Activated T-cell treated with anti-CD3 and anti-CD28 coated beads, Interleukin-2, amount 50 U/mL, for 4 hours (primary cell): ENCODE measurements at regions not wholly inside any gene's neighbourhood (a gene's known extent, or its start where the extent isn't known, plus 50 kb on each side); places are given as distances from the start of the nearest gene placed in this dataset.
"Not testable (repeated sequence)": the region's sequence is repeated elsewhere in the genome, so short reads cannot be mapped to it uniquely, and the experiment has no call there.

Experiments used
- ATAC-seq, 2 donors: fragments of 200-7000 bp; cut with Tn5 transposase; one replicate each; pipeline ENCODE4 v1.10.0; 2021
- DNase-seq: peaks from one replicate; pipeline ENCODE4 v3.0.0-alpha.2; 2020
- H3K27me3 Mint-ChIP-seq: one replicate; pipeline ENCODE4 v1.8.0; 2021; ENCODE audit warnings: low read depth, mixed read lengths
- H3K36me3 Mint-ChIP-seq: one replicate; pipeline ENCODE4 v1.8.0; 2022; ENCODE audit warnings: mixed read lengths; ENCODE audit not compliant: insufficient read depth
- H3K4me1 Mint-ChIP-seq: one replicate; pipeline ENCODE4 v1.8.0; 2021; ENCODE audit warnings: low read depth, mixed read lengths
- H3K4me3 Mint-ChIP-seq: one replicate; pipeline ENCODE4 v1.8.0; 2021; ENCODE audit warnings: mild to moderate bottlenecking, moderate library complexity, mixed read lengths
- H3K9me3 Mint-ChIP-seq: one replicate; pipeline ENCODE4 v1.8.0; 2021; ENCODE audit warnings: mixed read lengths

DNA sequence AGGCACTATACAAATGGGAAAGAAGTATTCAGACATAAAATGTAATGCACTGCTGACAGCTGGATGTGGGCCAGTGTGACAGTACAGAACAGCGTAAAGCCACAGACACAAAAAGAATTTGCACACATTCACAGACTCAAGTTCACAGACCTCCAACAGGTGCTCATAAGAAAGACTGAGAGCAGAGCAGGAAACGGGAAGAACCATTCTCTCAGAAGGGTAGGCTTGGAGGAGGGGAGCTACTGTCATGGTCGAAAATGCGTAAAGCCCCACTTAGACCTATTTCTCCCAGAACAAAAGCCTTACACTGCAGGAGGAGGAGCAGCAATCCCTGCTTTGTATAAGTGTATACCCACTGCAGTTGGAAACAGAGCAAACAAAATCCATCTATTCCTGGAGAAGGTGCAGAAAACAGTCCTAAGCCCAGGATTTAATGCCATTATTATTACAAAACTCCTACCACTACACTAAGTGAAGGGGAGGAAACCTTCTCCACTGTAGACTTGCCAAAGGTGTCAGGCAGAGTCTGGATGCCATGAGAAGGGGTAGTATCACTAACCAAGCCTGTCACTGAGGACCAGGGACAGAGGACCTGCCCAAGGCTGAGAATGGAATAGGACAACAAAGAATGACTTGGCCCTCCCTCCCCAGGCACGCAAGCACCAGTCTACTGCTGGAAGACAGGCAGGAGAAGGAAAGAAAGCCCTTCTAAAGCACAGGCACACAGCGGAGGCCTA is 103.0 kb upstream of the FAM25C start:
- H3K36me3 Mint-ChIP-seq, H3K27me3 Mint-ChIP-seq, H3K9me3 Mint-ChIP-seq, H3K4me3 Mint-ChIP-seq, DNase-seq, ATAC-seq, H3K4me1 Mint-ChIP-seq: not testable (repeated sequence)

DNA sequence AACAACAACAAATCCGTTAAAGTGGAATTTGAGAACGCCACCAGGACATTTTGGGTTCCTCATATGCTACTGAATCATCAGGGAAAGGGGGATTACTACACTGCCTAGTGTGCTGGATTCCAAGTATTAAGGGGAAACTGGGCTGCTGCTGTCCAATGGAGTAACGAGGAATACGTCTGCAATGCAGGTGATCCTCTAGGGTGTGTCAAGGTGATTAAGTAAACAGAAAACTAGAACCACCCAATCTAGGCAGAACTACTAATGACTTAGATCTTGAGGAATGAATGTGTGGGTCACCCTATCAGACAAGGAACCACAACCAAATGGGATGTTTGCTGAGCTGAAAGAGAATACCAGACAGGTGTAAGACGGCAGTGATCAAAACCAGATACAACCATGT is 99.3 kb upstream of the FAM25C start:
- H3K4me1 Mint-ChIP-seq, H3K36me3 Mint-ChIP-seq, H3K4me3 Mint-ChIP-seq, ATAC-seq, H3K27me3 Mint-ChIP-seq, H3K9me3 Mint-ChIP-seq, DNase-seq: not testable (repeated sequence)

DNA sequence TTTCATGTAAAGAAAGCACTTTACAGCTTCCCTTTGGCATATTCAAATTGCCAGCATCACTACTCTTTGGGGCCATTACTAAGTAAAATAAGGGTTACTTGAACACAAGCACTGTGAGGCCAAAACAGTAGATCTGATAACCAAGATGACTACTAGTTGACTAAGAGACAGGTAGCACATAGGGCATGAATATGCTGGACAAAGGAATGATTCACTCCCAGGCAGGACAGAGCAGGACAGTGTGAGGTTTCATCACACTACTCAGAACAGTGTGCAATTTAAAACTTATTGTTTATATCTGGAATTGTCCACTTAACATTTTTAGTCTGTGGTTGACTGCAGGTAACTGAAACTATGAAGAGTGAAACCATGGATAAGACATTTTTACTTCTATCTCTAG is 91.1 kb upstream of the FAM25C start:
- not testable (repeated sequence) for H3K36me3 Mint-ChIP-seq, H3K4me3 Mint-ChIP-seq, ATAC-seq, H3K27me3 Mint-ChIP-seq, H3K9me3 Mint-ChIP-seq, H3K4me1 Mint-ChIP-seq, DNase-seq

DNA sequence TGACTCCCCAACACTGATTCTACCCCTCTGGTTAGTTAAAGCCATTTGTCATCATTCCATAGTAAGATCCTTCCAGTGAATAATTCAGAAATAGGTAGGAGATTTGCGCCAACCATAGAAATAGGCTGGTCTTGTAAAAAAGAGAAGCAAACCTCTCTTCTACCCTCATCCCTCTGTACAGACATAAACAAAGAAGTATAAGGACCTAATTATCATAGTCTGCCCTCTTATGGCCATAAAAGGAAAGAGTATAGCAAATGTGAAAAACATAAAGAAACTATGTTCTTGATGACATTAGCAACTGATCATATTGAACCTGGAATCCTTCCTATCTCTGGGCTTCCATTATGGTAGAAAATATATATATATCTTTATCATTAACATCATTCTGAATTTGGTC is 88.5 kb upstream of the FAM25C start:
- H3K4me3 Mint-ChIP-seq, H3K36me3 Mint-ChIP-seq, DNase-seq, H3K27me3 Mint-ChIP-seq, ATAC-seq, H3K9me3 Mint-ChIP-seq, H3K4me1 Mint-ChIP-seq: not testable (repeated sequence)

DNA sequence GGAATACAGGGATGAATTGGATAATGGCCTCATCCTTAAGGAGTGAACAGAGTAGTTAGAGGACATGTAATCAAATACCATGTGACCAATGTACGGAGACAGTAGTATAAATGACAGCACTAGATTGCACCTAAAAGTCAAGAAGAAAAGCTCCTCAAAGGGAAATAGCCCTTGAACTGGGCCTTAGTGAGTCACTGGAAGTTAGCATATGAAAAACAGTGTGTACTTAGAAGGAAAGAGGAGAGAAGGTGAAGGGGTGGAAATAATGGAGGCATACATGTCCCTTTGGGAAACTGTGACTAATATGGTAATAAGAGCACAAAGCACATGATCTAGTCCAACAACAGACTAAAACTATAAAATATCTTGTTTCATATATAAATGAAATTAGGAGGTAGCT is 84.9 kb upstream of the FAM25C start:
- not testable (repeated sequence) for H3K9me3 Mint-ChIP-seq, H3K36me3 Mint-ChIP-seq, H3K4me1 Mint-ChIP-seq, H3K4me3 Mint-ChIP-seq, H3K27me3 Mint-ChIP-seq, DNase-seq, ATAC-seq

DNA sequence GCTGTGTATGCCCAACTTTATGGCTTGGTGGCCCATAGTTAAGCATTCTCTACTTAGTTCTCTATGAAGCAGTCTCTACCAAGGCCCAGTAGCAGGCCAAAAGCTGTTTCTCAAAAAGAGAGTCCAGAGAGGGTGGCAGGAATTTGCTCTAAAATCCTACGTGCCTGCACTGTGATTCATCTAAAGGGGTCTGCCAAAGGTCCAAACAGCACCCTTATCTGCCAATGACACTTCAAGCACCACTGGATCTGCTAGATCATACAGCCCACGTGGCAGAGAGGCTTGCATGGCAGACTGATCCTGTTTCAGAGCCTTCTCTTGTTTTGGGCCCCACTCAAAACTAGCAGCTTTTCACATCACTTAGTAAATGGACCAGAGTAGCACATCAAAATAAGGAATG is 71.6 kb upstream of the FAM25C start:
- H3K4me3 Mint-ChIP-seq, DNase-seq, ATAC-seq, H3K4me1 Mint-ChIP-seq, H3K9me3 Mint-ChIP-seq, H3K36me3 Mint-ChIP-seq, H3K27me3 Mint-ChIP-seq: not testable (repeated sequence)

DNA sequence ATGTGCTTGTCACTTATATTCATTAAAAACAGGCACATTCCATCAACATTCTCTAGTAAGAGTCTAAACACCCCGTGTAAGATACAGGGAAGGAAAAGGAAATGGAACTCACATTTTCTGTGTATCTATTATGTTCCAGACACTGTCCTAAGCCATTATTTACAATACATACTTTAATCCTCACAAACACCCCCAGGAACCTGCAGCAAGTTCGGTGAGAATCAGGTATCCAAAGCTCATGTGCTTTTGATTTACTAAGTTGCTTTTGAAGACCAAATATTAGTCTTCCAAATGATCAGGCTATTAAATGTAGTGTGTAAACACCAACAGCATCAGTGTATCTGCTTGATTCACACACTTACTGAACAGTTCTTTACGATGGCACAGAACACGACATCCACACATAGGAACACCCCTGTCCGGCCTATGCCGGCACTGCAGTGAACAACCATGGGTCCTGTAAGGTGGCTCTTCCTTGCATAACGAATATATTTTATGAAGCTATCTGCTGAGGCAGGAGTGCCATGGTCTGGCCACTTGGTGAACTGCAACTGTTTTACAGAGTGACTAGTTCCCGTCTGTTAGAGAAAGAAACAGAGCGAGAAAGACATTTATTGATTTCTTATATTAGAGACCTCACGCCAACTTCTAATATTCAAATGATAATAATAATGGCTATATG is 64.5 kb upstream of the FAM25C start:
- H3K36me3 Mint-ChIP-seq, H3K4me1 Mint-ChIP-seq, H3K4me3 Mint-ChIP-seq, H3K9me3 Mint-ChIP-seq, DNase-seq, H3K27me3 Mint-ChIP-seq: not testable (repeated sequence)
- peak; percentile 80 to 87 for ATAC-seq

DNA sequence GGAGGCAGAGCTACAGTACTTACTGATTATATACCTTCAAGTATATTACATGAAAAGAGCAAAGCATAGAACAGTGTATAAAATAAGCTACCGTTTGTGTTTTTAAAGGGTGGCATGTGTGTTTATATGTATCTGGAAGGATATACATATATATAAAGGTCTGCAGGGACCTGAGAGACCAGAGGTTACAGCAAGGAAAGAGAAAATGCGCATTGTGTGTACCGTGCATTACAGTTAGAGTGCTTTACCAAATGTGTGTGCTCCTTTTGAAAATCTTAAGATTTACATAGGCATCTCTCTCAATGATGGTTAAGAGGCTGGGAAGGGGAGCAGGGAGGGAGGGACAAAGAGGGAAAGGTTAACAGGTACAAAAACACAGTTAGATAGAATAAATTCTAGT is 55.8 kb upstream of the FAM25C start:
- H3K36me3 Mint-ChIP-seq, H3K9me3 Mint-ChIP-seq, H3K4me3 Mint-ChIP-seq, H3K4me1 Mint-ChIP-seq, ATAC-seq, H3K27me3 Mint-ChIP-seq, DNase-seq: not testable (repeated sequence)
